ENCODE measurements at regions not wholly inside any gene's neighbourhood (a gene's known extent, or its start where the extent isn't known, plus 50 kb on each side); places are given as distances from the start of the nearest gene placed in this dataset.

GRCh38 chr2:57891086-57891712 lies 155.4 kb upstream of the VRK2 start (continued):
- TF ChIP-seq TSHZ2 (CRISPR knock-in tag; IDR thresholded peaks at IDR 0.05) (no peak), SNAI2 (CRISPR knock-in tag; IDR thresholded peaks at IDR 0.05) (no peak)

- no peak for ATAC-seq
Observed at GRCh38 chr2:57892920-57893319, 153.7 kb upstream of the VRK2 start.

GRCh38 chr2:57893347-57893746 lies 153.3 kb upstream of the VRK2 start:
- ATAC-seq, result no peak

More at GRCh38 chr2:57892920-57893319, 153.7 kb upstream of the VRK2 start:
- TF ChIP-seq BACH2 (CRISPR knock-in tag; IDR thresholded peaks at IDR 0.05; ENCODE audit: borderline replicate concordance) (no peak), OSR1 (CRISPR knock-in tag; IDR thresholded peaks at IDR 0.05) (no peak), ZC3H10 (CRISPR knock-in tag; IDR thresholded peaks at IDR 0.05) (no peak), ISL1 (CRISPR knock-in tag; IDR thresholded peaks at IDR 0.05) (no peak), RARB (CRISPR knock-in tag; IDR thresholded peaks at IDR 0.05) (no peak)

More at GRCh38 chr2:57893347-57893746, 153.3 kb upstream of the VRK2 start:
- TF ChIP-seq ZFP30 (CRISPR knock-in tag; IDR thresholded peaks at IDR 0.05), result no peak
- TF ChIP-seq CREB5 (CRISPR knock-in tag; IDR thresholded peaks at IDR 0.05; ENCODE audit: low read depth), result no peak
- TF ChIP-seq TSHZ2 (CRISPR knock-in tag; IDR thresholded peaks at IDR 0.05), result no peak
- no peak for TF ChIP-seq ZNF565 (CRISPR knock-in tag; conservative IDR thresholded peaks at IDR 0.05; ENCODE audit: low read depth)
- TF ChIP-seq TCF4 (CRISPR knock-in tag; IDR thresholded peaks at IDR 0.05; ENCODE audit: borderline replicate concordance), result no peak
- TF ChIP-seq POU6F1 (CRISPR knock-in tag; IDR thresholded peaks at IDR 0.05; ENCODE audit: borderline replicate concordance, low read depth), result no peak
- no peak for TF ChIP-seq ESRRG (CRISPR knock-in tag; IDR thresholded peaks at IDR 0.05)
- TF ChIP-seq ARNTL (CRISPR knock-in tag; IDR thresholded peaks at IDR 0.05; ENCODE audit: borderline replicate concordance, low read depth), result no peak
- TF ChIP-seq TOX (CRISPR knock-in tag; IDR thresholded peaks at IDR 0.05; ENCODE audit: borderline replicate concordance), result no peak
- no peak for TF ChIP-seq PATZ1 (CRISPR knock-in tag; IDR thresholded peaks at IDR 0.05; ENCODE audit: borderline replicate concordance)
- TF ChIP-seq ZNF70 (CRISPR knock-in tag; IDR thresholded peaks at IDR 0.05), result no peak
- TF ChIP-seq RARB (CRISPR knock-in tag; IDR thresholded peaks at IDR 0.05), result no peak
- TF ChIP-seq CSRNP3 (CRISPR knock-in tag; IDR thresholded peaks at IDR 0.05), result no peak

Data from SK-N-SH treated with all-trans-retinoic acid at 6 μM for 48 hours (cell line).